ENCODE measurements at regions not wholly inside any gene's neighbourhood (a gene's known extent, or its start where the extent isn't known, plus 50 kb on each side); places are given as distances from the start of the nearest gene placed in this dataset.
A peak's percentile ranks its signal among the peaks of the same experiment; 100 is the strongest.

DNA sequence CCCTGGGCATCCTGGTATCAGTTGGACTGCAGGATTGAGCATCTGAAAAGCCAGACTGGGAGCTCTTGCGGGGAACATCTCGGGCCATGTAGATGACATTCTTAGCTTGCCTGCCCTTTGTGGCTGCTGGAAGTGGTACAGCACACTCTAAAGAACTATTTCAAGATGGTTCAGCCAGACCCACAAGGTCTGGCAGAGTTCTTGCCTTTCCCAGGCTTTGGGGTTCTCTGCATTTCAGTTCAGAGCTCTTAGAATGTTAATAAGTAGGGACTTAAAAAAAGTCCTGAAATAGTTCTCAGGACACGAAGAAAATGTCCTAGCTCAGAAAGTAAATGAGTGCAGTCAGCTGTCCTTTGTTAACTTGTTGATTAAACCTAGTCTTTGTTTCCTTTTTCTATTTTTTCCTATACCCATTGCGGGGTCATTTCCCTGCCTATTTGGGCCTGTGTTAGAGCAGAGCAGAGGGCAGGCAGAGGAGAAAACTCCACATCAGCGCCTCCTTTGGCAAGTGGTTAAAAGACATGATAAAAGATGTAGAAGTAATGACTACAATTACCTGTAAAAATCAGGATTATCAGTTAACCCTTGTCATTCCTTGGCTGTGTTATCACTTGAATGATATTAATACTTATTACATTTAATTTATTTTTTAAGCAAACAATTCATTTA lies 291.5 kb downstream of the ZSWIM6 start:
- DNase-seq, result no peak

DNA sequence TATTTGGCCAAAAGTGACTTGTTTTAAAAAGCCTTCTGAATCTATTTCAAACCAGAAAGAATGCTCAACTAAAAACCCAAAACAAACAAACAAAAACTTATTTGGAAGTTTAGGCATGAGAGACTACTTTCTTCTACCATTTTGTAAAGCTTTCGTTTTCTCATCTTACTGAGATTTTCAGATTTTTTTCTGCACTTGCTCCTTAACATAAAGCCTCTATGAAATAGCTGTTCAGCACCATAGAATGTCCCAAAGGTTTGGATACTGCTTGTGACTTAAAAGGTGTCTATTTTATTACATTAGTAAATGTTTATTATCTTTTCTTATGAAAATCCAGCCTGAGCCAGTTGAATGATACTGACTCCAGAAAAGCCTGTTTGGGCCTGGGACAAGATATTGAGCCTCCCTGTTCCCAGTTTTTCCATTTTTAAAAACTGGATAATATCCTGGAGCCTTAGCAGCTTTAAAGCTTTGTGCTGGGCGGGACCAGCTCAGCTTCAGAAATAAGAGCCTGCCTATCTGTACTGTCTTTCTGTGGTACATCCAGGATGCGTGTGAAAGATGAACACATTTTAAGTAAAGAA lies 292.6 kb downstream of the ZSWIM6 start:
- DNase-seq, result no peak

DNA sequence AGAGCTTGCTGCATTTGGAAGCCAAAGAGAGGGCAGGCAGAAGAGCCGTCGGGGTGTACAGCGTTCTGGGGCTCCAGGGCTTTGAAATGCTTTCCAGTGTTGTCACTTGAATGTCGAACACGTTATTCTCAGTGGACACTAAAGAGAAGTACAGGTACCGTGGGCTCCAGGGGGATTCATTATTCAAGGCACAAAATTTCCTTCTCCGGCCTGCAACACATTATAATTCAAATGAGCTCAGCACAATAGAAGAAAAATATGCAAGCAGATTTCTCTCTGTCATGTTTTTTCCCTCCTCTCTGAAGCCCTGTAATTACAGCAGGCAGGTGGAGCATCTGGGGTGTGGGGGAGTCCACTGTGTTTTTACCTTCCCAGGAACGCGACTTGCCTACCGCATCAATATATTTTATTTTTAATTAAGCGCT lies 293.1 kb downstream of the ZSWIM6 start:
- DNase-seq, result no peak

DNA sequence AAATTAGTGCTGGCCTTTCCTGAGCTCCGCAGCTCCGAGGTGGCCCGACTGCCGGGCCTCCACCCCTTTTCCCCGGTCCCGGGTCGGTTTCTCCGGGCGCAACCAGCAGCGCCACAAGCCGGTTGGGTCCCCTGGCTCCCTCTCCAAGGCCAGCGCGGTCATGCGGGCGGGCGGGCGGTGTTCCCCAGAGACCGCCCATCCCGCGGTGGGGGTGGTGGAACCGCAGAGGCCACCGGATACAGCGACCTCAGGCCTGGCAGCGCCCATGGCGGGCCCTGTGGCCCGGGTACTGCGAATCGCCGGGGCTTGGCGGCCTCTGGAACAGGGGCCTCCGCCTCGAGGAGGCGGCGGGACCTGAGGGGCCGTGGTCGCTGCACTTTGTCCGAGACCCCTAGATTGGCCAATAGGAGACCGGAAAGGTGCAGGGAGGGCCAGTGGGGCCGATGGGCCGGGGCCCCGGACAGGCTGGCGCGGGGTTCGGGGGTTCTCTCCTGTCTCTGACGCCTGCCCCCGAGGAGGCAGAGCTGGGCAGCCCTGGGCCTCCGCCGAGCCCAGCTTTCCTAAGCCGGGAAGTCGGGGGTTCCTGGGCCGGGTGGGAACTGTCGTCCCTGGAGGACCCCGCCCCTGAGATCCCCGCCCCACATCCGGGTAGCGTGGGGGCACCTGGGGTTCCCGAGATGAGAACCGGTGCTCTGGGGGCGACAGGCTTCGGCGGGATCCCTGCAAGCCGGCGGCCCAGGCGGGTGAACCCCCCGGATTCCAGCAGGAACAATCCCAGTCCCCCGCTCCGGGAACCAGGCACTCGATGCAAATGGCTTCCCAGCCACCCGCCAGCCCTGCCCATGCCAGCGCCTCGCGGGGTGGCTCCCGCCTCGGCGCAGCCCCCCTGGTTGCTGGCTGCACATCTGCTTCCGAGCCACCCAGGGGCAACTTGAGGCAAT lies 293.9 kb downstream of the ZSWIM6 start:
- peak; percentile 77 for DNase-seq

DNA sequence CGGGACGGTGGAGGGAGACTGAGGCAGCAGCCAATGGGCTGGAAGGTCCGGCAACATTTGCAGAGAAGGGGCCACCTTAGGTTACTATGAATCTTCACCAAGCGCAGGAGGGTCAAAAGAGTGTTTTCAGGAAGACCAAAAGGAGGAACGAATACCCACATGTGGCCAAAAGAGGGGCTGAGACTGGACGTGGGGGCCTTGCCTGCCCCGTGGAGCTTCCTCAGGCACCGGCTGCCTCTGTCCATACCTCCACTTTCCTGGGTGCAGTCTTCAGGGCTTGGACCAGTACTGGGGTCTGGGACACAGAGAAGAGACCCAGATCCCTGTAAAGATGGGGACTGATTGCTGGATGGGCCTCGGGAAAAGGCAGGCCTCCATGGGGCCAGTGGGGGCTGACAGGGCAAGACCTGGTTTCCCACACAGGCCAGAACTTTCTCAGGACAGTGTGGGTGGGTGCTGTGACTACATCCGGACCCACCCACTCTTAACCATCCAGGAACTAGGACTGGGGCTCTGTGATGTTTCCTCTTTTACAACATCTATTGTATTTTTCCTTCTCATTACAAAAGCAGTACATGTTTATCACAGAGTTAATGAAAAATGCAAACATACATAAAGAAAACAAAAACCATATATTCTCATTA lies 294.7 kb downstream of the ZSWIM6 start:
- no peak for DNase-seq

GRCh38 chr5:61627531-61627930 lies 295.5 kb downstream of the ZSWIM6 start:
- no peak for DNase-seq

DNA sequence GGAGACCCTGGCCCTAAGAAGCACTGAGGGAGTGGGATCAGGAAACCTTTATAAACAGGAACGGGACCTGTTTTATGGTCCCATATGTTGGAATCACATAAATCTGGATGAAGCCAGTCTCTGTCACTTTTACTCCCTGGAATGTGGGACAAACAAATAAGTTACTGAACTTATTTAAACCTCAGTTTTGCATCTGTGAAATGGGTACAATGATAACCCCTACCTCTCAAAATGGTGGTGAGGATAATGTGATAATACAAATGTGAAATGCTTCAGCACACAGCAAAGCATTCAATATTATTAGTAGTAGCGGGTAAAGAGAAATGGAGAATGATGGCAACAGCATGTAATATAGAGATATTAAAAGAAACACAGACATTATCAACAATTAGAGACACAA lies 298.9 kb downstream of the ZSWIM6 start:
- DNase-seq, result no peak

DNA sequence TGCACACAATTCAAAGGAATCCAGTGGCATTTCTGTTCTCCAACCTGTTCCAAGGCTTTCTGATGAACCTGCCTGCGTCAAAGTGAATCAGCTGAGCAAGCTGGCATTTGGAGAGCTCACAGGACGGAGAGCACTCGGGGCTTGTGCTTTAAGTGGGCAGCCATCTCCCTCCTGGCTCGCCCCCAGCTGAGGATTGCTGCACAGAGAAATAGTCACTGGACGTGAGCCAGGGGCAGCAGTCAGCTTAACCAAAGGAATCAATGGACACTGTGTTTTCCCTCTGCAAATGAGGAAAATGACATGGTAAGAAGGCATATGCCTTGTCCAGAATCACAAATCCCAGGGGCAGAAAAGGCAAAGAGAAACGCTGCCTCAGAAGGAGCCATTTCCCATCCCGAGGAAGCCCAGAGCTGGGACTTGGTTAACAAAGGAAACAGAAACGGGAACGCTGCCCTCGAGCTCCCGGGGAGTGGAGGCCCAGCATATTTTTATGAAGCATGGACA lies 299.4 kb downstream of the ZSWIM6 start:
- DNase-seq, result no peak

DNA sequence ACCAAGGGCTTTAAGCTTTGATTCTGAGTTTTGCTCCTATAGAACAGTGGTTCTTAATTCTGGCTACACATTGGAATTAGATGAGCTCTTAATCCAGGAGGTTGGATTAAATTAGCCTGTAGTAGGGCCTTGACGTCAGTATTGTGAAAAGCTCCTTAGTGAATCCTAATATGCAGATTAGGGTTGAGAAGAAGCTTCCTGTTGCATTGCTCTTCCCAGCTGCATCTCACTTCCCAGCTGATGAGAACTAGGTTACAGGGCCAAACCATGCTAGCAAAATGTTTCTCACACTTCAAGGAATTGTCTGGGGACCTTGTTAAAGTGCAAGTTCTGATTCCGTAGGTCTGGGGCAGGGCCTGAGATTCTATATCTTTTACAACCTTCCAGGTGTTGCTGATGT lies 300.0 kb downstream of the ZSWIM6 start:
- no peak for DNase-seq

GRCh38 chr5:61635271-61635670 lies 303.2 kb downstream of the ZSWIM6 start:
- no peak for DNase-seq

DNA sequence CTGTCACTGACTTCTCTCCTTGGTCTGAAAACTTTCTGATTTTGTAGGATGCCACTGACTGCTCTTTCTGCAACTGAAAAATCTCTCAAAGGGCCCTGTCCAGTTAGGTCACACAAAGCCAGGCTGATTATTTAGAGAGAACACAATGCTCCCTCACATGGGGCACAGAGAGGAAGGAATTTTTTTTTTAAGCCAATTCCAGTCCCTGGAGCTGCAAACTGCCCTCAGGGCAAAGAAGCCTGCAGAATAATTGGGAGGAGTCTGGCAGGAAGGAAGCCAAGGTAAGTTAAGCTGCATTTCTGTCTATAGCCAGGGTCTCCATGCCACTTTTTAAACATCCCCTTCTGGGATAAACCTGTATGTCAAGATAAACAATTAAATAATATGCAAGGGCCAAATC lies 305.5 kb downstream of the ZSWIM6 start:
- no peak for DNase-seq

- no peak for DNase-seq
Measured at GRCh38 chr5:61638476-61638875, 306.4 kb downstream of the ZSWIM6 start.

- DNase-seq, result no peak
Measured at GRCh38 chr5:61640179-61641021, 308.3 kb downstream of the ZSWIM6 start.

- no peak for DNase-seq
Measured at GRCh38 chr5:61641748-61642565, 309.9 kb downstream of the ZSWIM6 start.

- DNase-seq, result no peak
Measured at GRCh38 chr5:61647672-61648071, 315.6 kb downstream of the ZSWIM6 start.

DNA sequence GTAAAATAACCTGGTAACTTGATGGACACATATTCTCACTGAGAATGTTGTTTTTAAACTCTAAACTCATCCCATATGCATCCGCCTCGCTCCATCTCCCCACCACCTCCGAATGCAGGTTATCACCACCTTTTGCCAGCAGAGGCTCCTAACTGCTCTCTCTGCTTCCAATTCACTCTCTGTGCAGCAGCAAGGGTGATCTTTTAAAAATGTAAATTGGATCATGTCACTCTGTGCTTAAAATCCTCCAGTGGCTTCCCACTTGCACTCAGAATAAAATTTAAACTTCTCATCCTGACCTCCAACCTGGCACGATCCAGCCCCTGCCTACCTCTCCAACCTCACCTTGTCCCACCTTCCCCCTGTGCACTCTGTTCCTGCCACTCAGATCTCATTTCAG lies 317.2 kb downstream of the ZSWIM6 start:
- DNase-seq, result no peak

DNA sequence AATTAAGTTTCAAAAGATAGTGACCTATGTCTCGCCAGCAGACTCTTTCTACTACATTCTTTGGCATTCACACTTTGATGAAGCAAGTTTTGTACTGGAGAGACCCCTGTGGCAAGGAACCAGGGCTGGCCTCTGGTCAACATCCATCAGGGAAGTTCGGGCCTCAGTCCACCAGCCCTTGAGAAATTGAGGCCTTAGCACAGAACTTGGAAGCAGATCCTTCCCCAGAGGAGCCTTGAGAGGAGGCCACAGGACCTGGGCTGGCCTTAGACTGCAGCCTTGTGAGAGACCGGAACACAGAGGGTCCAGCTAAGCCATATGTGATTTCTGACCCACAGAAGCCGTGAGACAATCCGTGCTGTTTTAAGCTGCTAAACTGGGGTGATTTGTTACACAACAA lies 317.9 kb downstream of the ZSWIM6 start:
- no peak for DNase-seq

- no peak for DNase-seq
Measured at GRCh38 chr5:61650661-61651060, 318.6 kb downstream of the ZSWIM6 start.

DNA sequence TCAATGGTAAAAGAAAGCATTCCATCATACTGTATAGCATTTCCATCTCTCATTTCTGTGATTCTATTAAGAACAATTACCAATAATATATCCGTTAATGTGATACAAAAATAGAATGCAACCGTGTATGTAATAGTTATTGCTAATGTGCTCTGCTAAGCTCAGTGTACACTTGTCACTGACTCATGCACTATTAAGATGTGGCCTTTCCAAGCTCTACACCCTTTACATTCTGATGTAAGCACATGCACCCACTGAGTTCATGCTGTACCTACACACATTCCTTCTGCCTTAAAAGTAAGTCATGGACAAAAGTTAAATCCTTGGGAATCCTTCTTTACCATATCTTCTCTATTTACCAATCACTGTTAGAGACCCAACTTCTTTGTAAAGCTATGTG lies 319.1 kb downstream of the ZSWIM6 start:
- DNase-seq, result no peak

DNA sequence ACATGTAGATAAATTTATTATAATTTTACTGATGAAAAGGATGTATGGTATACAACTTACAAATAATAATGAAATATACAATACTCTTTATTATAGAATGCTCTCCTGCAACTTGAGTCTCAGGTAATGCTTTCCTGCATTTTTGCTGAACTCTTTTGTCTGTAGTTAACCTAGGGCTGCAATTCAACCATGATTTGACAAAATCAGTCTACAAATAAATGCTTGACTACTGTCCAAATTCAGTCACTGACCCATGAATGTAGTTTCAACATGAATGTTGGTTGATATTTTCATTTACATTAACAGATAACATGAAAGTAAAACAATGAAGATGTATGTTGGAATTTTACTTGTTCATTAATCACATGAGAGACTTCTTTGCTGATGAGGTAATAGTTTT lies 320.9 kb downstream of the ZSWIM6 start:
- DNase-seq, result no peak

All from activated CD8-positive, alpha-beta memory T cell treated with anti-CD3 and anti-CD28 coated beads, Interleukin-2, amount 50 U/mL, for 48 hours (primary cell).